COLO668 (cell line): ENCODE measurements at regions not wholly inside any gene's neighbourhood (a gene's known extent, or its start where the extent isn't known, plus 50 kb on each side); places are given as distances from the start of the nearest gene placed in this dataset.
A peak's percentile ranks its signal among the peaks of the same experiment; 100 is the strongest.

Experiments
- DNase-seq: peaks from one replicate; lab custom pipeline; 2025; ENCODE audit not compliant: unreplicated experiment; lab: John Stamatoyannopoulos, UW

DNA sequence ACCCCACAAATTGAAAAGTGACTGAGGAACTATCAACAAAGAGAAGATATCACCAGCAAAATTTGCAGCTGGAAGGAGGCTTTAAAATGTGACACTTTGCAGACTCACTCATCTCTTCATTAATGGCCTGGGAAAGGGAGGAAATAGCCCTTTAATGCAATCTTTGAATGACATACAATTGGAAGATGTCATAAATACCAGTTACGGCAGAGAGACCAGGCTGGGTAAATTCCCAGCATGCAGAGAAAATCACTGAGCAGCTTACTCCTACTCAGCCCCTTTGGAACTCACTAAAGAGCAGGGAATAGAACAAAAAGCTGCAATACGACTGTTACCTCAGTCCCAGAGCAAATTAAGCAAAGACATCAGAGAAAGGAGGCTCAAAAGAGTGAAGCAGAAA, 238.9 kb downstream of the HS3ST1 start:
- no peak for DNase-seq

DNA sequence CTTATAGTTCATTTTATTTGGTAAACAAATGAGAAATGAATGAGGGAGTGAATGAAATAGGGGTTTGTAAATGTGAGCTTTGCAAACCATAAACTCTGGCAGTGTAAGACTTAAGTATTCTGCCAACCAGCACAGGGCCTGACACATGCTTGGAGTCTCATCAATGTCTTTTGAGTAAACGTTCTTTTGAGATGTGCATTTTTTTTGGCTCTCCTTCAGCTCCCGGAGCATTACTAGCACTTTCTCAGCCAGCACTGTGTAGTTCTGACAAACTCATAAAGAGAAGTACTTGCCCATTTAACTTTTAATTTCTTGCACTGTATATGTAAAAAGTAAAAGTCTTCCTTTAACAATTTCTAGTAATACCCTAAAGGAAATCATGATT, 245.3 kb downstream of the HS3ST1 start:
- DNase-seq, result no peak

DNA sequence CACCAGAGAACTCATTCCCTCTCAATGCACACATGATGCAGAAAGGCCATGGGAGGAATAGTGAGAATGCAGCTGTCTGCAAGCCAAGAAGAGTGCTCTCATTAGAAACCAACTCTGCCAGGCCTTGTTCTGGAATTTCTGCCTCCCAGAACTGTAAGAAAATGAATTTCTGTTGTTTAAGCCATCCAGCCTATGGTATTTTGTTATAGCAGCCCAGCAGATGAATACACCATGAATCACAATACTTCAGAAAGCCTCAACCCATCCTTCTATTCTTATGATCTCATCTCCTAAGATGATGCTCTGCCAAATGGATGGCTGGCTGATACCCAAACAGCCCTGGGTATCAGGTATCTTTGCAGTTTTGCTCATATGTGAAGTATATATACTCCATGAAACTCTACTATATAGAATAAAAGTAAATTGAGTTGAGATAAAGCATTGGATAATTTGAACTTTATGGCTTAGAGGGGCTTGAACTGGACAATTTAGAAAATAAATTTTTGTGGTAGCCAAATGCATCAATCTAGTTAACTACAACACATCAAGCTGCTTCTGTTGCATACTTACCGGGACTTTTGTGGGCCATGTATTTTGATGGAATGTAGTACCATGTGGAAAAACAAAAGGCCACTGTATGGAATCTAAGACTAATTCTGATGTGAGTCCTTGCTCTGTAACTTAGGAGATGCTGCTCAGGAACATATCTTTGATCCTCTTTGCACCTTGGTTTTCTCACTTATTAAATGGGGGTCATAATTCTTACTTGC, 245.9 kb downstream of the HS3ST1 start:
- no peak for DNase-seq

DNA sequence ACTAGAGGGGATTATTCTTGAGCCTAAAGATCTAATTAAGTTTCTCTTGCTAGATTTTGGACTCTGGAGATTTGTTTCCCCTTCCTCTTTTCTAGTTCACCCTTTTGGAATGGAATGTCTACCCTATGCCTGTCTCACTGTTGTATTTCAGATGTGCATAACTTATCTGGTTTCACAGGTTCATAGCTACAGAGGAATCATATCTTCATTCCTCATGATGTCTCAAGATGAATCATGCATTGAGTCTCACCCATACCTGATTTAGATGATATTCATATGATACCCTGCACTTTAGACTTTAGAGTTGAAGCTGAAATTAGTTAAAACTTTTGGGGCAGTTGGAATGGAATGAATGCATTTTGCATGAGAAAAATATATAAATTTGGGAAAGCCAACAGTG, 246.7 kb downstream of the HS3ST1 start:
- DNase-seq, result no peak

DNA sequence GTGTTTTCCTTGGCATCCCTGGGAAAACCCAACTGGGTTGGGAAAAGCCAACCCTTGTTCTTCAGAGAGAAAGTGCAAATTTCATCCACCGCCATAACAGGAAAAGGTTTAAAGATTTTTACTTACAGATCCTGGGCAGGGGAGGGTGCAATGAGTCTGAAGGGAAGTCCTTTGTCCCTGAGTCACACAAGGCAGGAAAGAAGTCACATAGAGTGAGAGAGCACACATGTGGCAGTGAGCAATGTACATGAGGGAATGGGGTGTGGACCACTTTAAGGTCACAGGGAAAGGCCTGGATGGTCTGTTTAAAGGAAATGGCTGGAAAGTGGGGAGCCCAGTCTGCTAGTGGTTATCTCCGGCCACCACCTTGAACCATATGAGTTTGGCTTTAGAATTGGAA, 248.9 kb downstream of the HS3ST1 start:
- DNase-seq, result no peak

DNA sequence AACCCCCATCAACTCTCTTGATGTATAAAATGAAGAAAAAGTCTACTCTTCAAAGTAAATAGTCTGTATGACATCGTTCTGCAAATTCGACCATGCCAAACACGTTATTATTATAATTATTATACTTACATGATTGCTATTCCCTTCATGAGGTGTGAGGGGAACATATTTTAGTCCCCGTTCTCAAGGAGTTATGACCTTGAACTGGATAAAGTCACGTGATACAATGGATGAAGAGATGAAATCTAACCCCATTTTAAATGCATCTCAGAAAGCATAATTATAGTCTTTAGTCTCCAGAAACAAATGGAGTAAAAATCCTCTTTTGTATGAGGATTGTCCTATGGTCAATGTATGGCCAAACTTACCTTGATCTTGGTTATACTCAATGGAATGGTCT, 250.3 kb downstream of the HS3ST1 start:
- no peak for DNase-seq

DNA sequence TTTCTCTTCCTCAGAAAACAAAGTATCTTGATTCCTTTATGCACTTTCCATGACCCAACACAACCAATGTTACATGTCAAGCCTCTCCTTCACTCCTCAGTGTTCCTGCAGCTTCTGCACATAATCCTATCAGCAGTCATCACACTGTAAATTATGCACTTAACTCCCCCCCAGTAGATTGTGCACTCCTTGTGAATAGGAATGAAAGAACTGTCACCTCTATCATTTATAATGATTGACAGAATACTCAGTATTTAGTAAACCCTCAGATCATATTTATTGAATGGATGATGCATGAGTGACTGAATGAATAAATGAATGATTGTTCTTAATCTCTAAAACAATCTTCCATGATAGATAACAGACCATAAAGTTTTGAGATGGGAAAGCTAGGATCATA, 253.3 kb downstream of the HS3ST1 start:
- no peak for DNase-seq

DNA sequence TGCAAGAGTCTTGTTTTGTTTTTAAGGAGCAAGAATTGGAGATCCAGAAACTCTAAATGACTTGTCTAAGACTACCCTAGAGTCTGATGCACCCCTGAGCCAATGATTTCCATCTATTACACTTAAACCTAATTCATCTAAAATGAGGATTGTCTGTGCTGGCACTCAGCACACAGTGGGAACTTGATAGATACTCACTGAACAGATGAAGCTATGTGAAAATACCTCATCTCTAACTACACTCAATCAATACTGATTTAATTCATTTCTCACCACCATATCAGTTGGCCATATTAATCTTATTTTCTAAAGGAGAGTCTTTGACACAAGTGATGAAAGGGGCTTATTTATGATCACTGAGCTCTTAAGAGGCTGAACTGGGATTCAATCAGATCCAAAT, 262.1 kb downstream of the HS3ST1 start:
- no peak for DNase-seq

DNA sequence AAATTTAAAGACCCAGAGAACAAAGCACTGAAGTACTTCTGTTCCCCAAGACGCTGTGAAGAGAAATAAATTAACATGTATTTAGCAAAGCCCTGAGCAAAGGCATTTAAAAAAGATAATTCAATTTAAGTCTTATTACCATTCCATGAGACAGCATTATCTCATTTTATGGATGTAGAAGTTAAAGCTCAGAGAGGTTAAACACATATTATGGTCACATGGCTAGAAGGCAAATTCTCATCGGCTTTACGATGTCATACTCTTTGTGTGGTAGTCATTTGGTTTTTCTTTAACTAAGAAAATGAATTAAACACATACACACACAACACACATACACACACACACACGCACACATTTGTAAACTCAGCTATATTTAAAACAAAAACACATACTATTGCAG, 262.7 kb downstream of the HS3ST1 start:
- DNase-seq, result no peak

DNA sequence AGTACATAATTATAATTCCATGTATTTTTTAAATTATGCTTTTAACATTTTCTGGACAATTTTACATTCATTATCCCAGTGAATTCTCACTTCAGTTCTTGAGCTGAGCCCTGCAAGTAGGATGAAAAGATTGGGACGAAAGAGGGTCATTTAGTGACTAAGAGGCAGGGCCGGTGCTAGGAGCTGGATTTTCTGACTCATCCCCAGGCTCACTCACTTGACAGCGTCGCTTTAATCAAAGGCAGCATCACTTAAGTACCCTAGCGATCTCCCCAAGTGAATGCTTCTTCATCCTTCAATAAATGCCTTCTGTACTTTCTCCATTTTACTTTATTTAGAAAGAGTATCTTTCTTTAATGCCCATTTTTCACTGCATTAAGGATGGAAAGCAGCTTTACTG, 263.6 kb downstream of the HS3ST1 start:
- no peak for DNase-seq

DNA sequence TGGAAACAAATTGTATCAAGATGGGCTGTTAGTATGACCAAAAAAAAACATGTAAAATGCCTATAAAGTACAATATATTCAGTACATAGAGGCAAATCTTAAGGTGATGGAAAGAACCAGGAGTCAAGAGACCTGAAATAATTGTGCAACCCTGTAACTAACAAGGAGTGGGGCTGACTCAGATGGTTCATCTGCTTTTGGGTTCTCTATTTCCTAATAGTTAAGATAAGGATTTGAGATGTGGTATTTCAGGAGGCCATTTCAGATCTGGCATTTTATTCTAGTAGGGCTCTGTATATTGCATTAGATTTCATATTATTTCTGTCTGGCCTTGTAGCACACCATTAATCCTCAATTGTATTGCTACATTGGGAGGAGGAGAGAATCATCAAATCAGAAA, 268.4 kb downstream of the HS3ST1 start:
- no peak for DNase-seq

DNA sequence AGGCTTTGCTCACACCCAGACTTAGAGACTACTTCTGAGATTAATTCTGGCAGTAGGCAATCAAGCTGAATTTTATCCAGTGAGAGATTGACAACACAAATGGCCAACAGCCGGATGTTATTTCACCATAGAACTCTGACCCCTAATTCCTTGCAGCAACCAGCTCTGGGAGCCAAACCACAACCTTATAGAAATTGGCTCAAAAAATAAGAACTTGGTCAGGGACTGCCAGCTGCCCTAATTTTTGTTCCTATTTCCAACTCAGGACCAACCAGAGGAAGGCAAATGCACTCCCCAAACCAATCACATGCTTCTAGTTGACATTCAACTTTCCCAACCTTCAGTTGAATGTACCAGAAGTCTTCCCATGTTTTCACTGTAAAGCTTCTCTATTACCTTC, 269.7 kb downstream of the HS3ST1 start:
- DNase-seq, result no peak

DNA sequence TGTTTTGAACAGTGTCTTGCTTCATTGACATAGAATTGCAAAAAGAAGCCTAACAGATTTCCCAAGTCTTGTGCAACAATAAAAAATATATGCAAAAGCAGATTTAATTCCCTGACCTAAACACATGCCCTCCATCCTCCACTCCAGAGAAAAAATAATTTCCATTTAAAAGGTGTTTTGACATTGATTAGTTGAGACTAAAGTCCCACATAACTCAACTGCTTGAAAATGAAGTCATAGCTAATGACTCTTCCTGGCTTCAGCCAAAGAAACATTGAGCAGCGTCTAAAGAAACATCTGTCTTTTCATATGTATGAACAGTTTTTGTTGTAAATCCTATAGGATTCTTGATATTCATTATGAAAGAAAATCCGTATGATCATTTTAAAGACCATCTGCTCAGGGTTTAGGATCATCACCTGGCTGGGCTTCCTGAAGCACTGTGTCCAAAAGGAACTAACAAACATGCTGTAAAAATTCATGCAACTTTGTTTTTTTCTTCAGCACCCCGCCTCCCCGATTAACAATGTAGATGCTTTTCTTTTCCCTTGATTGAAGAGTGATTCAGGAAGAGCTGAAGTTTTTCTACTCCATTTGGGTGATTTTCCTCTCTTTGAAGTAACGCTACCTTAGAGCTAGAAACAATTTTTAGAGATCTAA, 273.4 kb downstream of the HS3ST1 start:
- no peak for DNase-seq

DNA sequence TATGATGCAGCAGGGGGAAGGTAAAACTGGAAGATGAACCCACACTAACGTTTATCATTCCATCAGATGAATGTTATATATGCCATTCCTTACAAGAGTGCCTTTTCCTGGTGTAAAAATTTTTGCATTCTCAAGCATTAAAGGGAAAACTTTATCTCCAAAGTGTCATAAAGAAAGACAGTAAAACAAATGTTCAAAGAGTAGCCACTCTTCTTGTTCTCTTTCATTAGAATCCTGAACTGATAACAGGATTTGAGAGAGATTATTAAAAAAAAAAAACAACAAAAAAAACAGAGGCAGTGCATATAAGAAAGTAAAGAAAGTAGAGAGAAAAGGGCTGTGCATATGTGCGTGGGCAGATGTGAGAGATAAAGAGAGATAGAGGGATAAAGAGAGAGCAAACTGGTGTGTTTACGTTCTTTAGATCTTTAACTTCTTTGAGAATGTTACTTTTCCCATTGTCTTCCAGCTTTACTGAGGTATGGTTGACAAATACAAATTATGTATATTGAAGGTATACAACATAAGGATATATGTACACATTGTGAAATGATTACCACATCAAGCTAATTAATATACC, 275.4 kb downstream of the HS3ST1 start:
- no peak for DNase-seq

DNA sequence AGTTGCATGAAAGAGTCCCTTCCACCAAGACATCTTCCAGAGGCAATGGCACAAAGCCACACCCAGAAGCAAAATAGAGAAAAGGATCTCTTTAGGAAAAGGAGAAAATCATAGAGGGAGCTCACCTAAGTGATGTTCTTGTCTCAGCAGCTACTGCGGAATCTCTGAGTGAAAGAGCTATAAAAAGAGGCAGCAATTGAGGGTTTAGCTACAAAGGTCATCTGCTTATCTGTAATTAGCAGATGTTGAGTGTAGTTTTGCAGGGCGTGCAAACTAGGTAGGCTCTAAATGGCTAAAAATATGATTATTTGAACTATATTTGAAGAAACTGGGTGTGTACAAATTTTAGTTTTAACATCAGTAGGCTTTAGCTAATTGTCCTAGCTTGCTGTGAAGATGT, 276.0 kb downstream of the HS3ST1 start:
- DNase-seq, result no peak

DNA sequence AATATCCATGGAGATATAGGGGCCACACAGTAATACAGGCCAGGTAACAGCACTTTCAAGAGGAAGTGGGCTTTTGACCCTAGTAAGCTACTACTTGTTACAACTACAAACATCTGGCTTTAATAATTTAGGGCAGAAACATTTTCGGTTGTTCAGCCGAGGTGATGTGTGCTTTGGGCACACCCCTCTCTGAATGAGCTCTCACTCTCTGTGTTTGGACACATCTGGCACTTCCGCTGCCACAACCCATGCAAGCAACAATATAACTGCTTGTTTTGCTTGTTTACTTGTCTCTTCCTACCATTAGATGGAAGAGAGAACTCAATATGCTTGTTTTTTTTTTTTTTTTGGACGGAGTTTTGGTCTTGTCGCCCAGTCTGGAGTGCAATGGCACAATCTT, 277.2 kb downstream of the HS3ST1 start:
- peak; percentile 15 for DNase-seq

DNA sequence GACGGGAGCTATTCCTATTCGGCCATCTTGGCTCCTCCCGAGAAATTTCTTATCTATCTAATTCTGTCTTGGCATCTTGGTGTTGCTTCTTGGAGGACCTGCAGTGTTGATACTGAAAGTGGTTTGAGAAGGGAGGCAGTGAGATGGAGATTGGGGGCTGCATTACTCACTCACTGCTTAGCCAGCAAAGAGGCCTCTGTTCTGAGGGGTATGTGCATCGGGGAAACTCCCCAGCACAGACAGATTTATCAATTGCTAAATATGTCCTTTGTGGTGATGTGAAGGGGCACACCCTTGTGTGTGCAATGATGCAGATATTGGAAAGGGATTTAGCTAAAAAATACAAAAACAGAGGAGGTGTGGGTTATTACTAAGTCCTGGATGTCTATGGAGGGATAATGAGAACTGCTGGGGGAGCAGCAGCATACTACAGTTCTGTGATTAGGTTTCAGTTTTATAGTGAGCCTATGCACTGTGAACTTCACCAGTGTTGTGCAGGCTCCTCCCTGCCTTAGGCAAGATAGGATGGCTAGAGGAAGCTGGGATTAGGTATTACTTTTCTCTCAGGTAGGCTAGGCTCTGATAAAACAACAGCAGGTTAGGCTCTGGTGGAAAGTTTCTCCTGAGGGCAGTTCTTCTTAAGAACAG, 279.0 kb downstream of the HS3ST1 start:
- DNase-seq, result no peak

DNA sequence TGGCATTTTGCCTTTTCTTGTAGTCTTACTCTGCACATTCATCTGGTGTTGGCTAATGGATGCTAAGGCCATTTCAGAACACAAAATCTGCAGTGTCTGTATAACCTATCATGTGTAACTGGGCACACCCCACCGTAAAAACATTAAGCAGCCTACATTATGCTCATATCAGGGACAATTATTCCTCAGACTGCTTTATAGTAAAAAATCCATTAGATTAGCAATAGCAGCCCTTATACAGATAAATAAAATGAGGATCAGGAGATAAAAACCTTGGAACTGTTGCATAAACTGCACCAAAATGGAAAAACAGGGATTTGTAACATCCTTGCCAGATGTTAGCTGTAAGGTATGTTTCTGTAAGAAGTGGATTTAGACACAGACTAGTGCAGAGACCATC, 288.8 kb downstream of the HS3ST1 start:
- no peak for DNase-seq

DNA sequence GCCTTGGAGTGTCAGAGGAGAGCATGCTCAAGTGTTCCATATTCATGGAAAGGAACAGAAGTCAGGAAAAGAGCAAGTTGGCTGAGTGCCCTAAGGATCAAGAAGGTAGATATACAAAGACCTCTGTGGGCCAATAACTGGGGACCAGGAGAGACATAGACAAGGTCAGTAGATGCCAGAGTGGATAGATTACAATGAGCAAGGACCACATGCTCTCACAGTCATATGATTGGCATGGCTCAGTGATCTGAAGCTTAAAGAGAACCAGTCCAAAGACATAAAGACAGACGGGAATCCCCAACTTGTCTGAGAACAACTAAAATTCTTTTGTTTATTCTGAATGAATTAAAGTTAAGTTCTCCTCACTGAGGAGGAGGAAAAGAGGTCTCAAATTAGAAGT, 289.7 kb downstream of the HS3ST1 start:
- DNase-seq, result no peak

DNA sequence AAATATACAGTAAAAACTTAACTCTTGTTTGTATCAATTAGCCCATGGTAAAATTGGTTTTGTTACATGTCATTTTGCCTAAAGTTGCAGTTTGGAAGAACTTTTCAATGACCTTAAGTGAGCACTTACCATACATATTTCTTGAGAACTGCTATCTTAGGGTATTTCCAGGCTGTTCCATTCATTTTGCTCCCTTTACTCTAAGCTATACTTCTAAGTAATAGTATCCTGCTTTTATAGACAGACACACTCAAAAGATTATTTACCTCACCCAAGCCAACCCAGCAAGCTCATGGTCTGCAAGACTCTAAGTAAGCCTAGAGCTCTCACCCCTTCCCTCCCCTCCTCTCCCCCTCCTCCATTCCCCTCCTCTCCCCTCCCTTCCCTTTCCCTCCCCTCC, 294.0 kb downstream of the HS3ST1 start:
- no peak for DNase-seq

DNA sequence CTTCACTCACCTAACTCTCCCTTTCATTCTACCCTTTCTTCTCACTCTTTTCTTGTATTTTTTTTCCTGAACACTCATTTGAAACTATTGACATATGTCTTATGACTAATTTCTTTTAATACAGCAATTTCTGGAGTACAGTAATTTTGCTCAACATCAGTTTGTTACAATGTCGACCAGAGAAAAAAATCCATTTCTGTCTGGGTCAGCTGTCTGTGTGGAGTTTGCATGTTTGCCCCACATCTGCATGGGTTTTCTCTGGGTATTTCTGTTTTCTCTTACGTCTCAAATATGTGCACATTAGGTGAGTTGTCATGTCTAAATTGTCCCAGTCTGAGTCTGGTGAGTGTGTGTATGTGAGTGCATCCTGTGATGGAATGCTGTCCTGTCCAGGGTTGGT, 294.8 kb downstream of the HS3ST1 start:
- DNase-seq, result no peak

DNA sequence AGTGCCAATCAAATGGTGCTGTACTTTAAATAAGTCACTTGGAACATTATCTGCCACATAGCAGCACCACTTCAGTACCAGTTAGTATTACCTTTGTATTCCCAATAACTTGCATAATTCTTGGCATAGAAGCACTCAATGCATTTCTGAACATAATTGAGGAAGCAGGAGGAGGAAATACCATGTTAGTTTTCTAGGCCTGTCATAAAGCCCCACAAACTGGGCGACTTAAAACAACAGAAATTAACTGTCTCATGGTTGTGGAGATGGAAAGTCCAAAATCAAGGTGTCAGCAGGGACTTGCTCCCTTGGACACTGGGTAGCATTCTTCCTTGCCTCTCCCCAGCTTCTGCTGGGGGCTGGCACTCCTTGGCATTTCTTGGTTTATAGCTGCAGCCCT, 296.2 kb downstream of the HS3ST1 start:
- no peak for DNase-seq
